ENCODE measurements at regions not wholly inside any gene's neighbourhood (a gene's known extent, or its start where the extent isn't known, plus 50 kb on each side); places are given as distances from the start of the nearest gene placed in this dataset.

DNA sequence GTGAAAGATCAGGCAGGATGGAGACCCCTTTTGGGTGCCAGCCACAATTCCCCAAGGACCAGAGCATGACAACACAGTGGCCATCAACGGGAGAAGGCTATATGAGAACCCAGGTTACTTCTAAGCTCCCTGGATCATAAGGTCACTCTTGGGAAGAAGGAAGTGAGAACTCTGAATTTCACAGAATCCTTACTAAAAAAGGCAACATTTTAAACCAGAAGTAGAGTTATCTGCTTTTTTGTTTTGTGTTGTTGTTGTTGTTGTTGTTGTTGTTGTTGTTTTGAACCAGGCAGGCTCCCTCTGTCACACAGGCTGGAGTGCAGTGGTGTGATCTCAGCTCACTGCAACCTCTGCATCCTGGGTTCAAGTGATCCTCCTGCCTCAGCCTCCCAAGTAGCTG, 107.4 kb upstream of the TNFAIP3 start:
- no peak overlapping the region for H3K27ac ChIP-seq
- ATAC-seq: no peak
- peaks cover 0 to 2% (median 0%) of the 10 kb centered on the region in 11 donors for H3K9me3 ChIP-seq
- no peak for TF ChIP-seq CTCF (IDR thresholded peaks at IDR 0.05)
- intact Hi-C loops (cut with DNase I): no loop called here
- DNase-seq: no peak
- no peaks in the 10 kb centered on the region for H3K36me3 ChIP-seq
- H3K4me3 ChIP-seq: no peak overlapping the region
- H3K27me3 ChIP-seq: no peaks in the 10 kb centered on the region
- peaks cover 0 to 18% (median 0%) of the 10 kb centered on the region in 9 donors for H3K4me1 ChIP-seq
- 70 to 74% methylated on average over 1 of the region's 1 CpG for WGBS, 2 donors

GRCh38 chr6:137761072-137761471, 106.0 kb upstream of the TNFAIP3 start:
- Histone ChIP-seq H3K4me1 (peaks cover 0 to 6% (median 0%) of the 10 kb centered on the region in 9 donors), H3K27ac (no peak overlapping the region), H3K36me3 (no peaks in the 10 kb centered on the region), H3K4me3 (no peak overlapping the region), H3K27me3 (no peaks in the 10 kb centered on the region), H3K9me3 (peaks cover 0 to 2% (median 0%) of the 10 kb centered on the region in 11 donors)
- ATAC-seq (no peak), DNase-seq (no peak)
- TF ChIP-seq CTCF (IDR thresholded peaks at IDR 0.05): no peak
- 74% methylated on average over 1 of the region's 1 CpG for WGBS, 2 donors
- intact Hi-C loops (cut with DNase I): no loop called here

- Histone ChIP-seq H3K27me3 (no peaks in the 10 kb centered on the region), H3K4me3 (no peak overlapping the region), H3K4me1 (peaks cover 0 to 6% (median 0%) of the 10 kb centered on the region in 9 donors), H3K36me3 (no peaks in the 10 kb centered on the region), H3K9me3 (peaks cover 0 to 2% (median 0%) of the 10 kb centered on the region in 11 donors), H3K27ac (no peak overlapping the region)
- DNase-seq (no peak), ATAC-seq (no peak)
- no peak for TF ChIP-seq CTCF (IDR thresholded peaks at IDR 0.05)
- intact Hi-C loops (cut with DNase I): no loop called here
- WGBS, 2 donors: 73 to 76% methylated on average over 2 of the region's 2 CpGs
Measured at GRCh38 chr6:137761487-137761886, 105.6 kb upstream of the TNFAIP3 start.

DNA sequence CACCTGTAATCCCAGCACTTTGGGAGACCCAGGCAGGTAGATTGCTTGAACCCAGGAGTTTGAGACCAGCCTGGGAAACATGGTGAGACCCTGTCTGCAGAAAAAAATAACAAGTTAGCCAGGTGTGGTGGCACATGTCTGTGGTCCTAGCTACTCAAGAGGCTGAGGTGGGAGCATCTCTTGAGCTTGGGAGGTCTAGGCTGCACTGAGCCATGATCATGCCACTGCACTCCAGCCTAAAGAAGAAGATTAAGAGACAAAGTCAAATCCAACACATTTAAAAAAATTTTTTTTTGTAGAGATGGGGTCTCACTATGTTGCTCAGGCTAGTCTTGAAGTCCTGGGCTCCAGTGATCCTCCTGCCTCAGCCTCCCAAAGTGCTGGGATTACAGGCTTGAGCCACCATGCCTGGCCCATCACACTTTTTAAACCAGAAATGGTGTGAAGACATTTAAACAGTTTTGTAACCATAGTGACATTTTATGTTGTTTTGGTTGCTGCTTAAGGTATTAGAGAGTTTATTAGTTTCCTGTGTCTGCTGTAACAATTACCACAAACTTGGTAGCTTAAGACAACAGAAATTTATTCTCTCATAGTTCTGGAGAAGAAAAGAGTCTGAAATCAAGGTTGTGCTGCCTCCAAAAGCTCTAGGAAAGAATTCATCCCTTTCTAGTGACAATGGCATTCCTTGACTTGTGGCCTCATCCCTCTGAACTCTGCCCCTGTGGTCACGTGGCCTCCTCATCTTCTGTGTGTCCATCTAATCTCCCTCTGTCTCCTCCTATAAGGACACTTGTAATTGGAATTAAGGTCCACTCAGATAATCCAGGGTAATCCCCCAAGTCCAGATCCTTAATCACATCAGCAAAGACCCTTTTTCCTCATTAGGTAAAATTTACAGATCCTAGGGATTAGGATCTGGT, 104.6 kb upstream of the TNFAIP3 start:
- intact Hi-C loops (cut with DNase I): no loop called here
- no peak overlapping the region for H3K4me3 ChIP-seq
- no peak for ATAC-seq
- H3K4me1 ChIP-seq: peaks cover 0 to 9% (median 0%) of the 10 kb centered on the region in 9 donors
- DNase-seq: no peak
- TF ChIP-seq CTCF (IDR thresholded peaks at IDR 0.05): no peak
- H3K9me3 ChIP-seq: peaks cover 0 to 7% (median 0%) of the 10 kb centered on the region in 11 donors
- WGBS, 2 donors: 86 to 90% methylated on average over 1 of the region's 1 CpG
- no peaks in the 10 kb centered on the region for H3K27me3 ChIP-seq
- no peaks in the 10 kb centered on the region for H3K36me3 ChIP-seq
- H3K27ac ChIP-seq: no peak overlapping the region

Data from heart right ventricle (tissue), 16 donors.